Adrenal gland (tissue), 9 donors: ENCODE measurements at regions not wholly inside any gene's neighbourhood (a gene's known extent, or its start where the extent isn't known, plus 50 kb on each side); places are given as distances from the start of the nearest gene placed in this dataset.

ENCODE experiments used
- DNase-seq, 7 donors: peaks; one replicate each; pipeline ENCODE4 v3.0.0-alpha.2; 2019 to 2020
- H3K27ac ChIP-seq, 5 donors: fragments of 200-600 bp; sonication (generic) in 4 of 5; 1 replicate in 3 of 5; 2 replicates in 2 of 5; pipeline versions ENCODE4 v1.5.1 to v1.8.0; 2016 to 2020; ENCODE audit warnings: mild to moderate bottlenecking in 1 of 5
- H3K27me3 ChIP-seq: fragments of 200-600 bp; 2 replicates; pipeline ENCODE4 v1.8.0; 2021
- H3K36me3 ChIP-seq, 2 donors: fragments of 200-600 bp; replicated peaks in 1 of 2; 1 replicate in 1 of 2; 2 replicates in 1 of 2; pipeline versions ENCODE4 v1.5.1 to v1.8.0; 2018 to 2022
- H3K4me1 ChIP-seq, 2 donors: fragments of 200-600 bp; replicated peaks in 1 of 2; 1 replicate in 1 of 2; 2 replicates in 1 of 2; pipeline versions ENCODE4 v1.5.1 to v1.8.0; 2018 to 2021
- H3K4me3 ChIP-seq, 4 donors: fragments of 200-600 bp; sonication (generic) in 3 of 4; one replicate each; pipeline ENCODE4 v1.5.1; 2016 to 2018
- H3K9me3 ChIP-seq, 3 donors: fragments of 200-600 bp; sonication (generic) in 1 of 3; replicated peaks in 1 of 3; 1 replicate in 2 of 3; 2 replicates in 1 of 3; pipeline versions ENCODE4 v1.5.1 to v1.8.0; 2016 to 2021
- CTCF ChIP-seq, 6 experiments: fragments of 450-650 bp in 4 of 6; fragments of 200-600 bp in 2 of 6; sonication (generic) in 1 of 6; IDR thresholded peaks; 1 replicate in 5 of 6; 2 replicates in 1 of 6; pipeline versions ENCODE4 v1.5.1 to v1.8.0; 2016 to 2021; ENCODE audit warnings: antibody characterized with exemption in 6 of 6, mild to moderate bottlenecking in 2 of 6, moderate library complexity in 1 of 6
- POLR2A ChIP-seq, 2 donors: fragments of 450-650 bp; IDR thresholded peaks; one replicate each; pipeline ENCODE4 v1.6.1; 2017; ENCODE audit warnings: antibody characterized with exemption in 2 of 2, mild to moderate bottlenecking in 2 of 2, moderate library complexity in 1 of 2
- WGBS, 4 donors: extraction: QIAGEN DNeasy Blood & Tissue Kit in 2 of 4; methylation state at CpG; one replicate each; pipeline versions ENCODE4 v1.1.5 to v1.1.7; 2013 to 2017; 5-methylcytosine and 5-hydroxymethylcytosine counted together
- intact Hi-C, 2 donors: fragments of 100-400 bp; cut with DNase I; formaldehyde crosslinking; loops; one replicate each; pipeline versions ENCODE4 v1.14.1 to v1.15.0; 2022 to 2023
- donor health status: healthy with polysubstance abuse.
- donor health status: Bipolar disorder and iron deficiency.
- donor health status: DM: yes; HTN: yes; CAD: no.
- donor health status: DM: no; HTN: no; CAD: no.
- donor health status: DM: no; HTN: no; CAD: no.

GRCh38 chr1:198837278-198838021 is 198.6 kb downstream of the PTPRC start:
- H3K9me3 ChIP-seq: no peaks in the 10 kb centered on the region
- no peaks in the 10 kb centered on the region for H3K27me3 ChIP-seq
- no peak overlapping the region for H3K4me3 ChIP-seq
- WGBS, 4 donors: 80 to 90% (median 82%) methylated on average over 6 of the region's 6 CpGs
- DNase-seq: no peak
- H3K27ac ChIP-seq: no peak overlapping the region
- H3K4me1 ChIP-seq: no peaks in the 10 kb centered on the region
- TF ChIP-seq CTCF (IDR thresholded peaks at IDR 0.05): no peak
- no peak for TF ChIP-seq POLR2A (IDR thresholded peaks at IDR 0.05)
- no peaks in the 10 kb centered on the region for H3K36me3 ChIP-seq
- intact Hi-C loops: no loop called here

- H3K27me3 ChIP-seq: no peaks in the 10 kb centered on the region
- no peak for DNase-seq
- H3K27ac ChIP-seq: no peak overlapping the region
- H3K4me3 ChIP-seq: no peak overlapping the region
- intact Hi-C loops: no loop called here
- 90 to 95% (median 93%) methylated on average over 2 of the region's 2 CpGs for WGBS, 4 donors
- H3K4me1 ChIP-seq: no peaks in the 10 kb centered on the region
- no peaks in the 10 kb centered on the region for H3K36me3 ChIP-seq
- no peak for TF ChIP-seq CTCF (IDR thresholded peaks at IDR 0.05)
- TF ChIP-seq POLR2A (IDR thresholded peaks at IDR 0.05): no peak
- H3K9me3 ChIP-seq: no peaks in the 10 kb centered on the region
Measured at GRCh38 chr1:198838022-198838342, 199.1 kb downstream of the PTPRC start.

GRCh38 chr1:198841477-198841876 is 202.6 kb downstream of the PTPRC start:
- 82 to 93% (median 84%) methylated on average over 3 of the region's 3 CpGs for whole genome bisulfite sequencing, 4 donors
- intact Hi-C loops: no loop called here
- H3K4me3 ChIP-seq: no peak overlapping the region
- DNase-seq: no peak
- no peaks in the 10 kb centered on the region for H3K36me3 ChIP-seq
- no peaks in the 10 kb centered on the region for H3K27me3 ChIP-seq
- H3K27ac ChIP-seq: no peak overlapping the region
- TF ChIP-seq POLR2A (IDR thresholded peaks at IDR 0.05) (no peak), CTCF (IDR thresholded peaks at IDR 0.05) (no peak)
- H3K9me3 ChIP-seq: no peaks in the 10 kb centered on the region
- no peaks in the 10 kb centered on the region for H3K4me1 ChIP-seq

- no peak for DNase-seq
- intact Hi-C loops: no loop called here
- Histone ChIP-seq H3K9me3 (no peaks in the 10 kb centered on the region), H3K4me3 (no peak overlapping the region), H3K27me3 (no peaks in the 10 kb centered on the region), H3K27ac (no peak overlapping the region), H3K4me1 (no peaks in the 10 kb centered on the region), H3K36me3 (no peaks in the 10 kb centered on the region)
- TF ChIP-seq POLR2A (IDR thresholded peaks at IDR 0.05) (no peak), CTCF (IDR thresholded peaks at IDR 0.05) (no peak)
- WGBS, 4 donors: 94 to 98% (median 96%) methylated on average over 2 of the region's 2 CpGs
Measured at GRCh38 chr1:198842686-198843085, 203.8 kb downstream of the PTPRC start.
